Right lobe of liver (tissue), 6 donors: ENCODE measurements at regions not wholly inside any gene's neighbourhood (a gene's known extent, or its start where the extent isn't known, plus 50 kb on each side); places are given as distances from the start of the nearest gene placed in this dataset.
"Not testable (repeated sequence)": the region's sequence is repeated elsewhere in the genome, so short reads cannot be mapped to it uniquely, and the experiment has no call there.

Experiments
- ATAC-seq, 4 donors: fragments of 200-7000 bp; cut with Tn5 transposase; one replicate each; pipeline ENCODE4 v1.9.1; 2020; ENCODE audit warnings: mild to moderate bottlenecking in 4 of 4, moderate library complexity in 4 of 4
- DNase-seq, 3 donors: peaks; one replicate each; pipeline ENCODE4 v3.0.0-alpha.2; 2020
- H3K27ac ChIP-seq, 3 donors: fragments of 200-600 bp; one replicate each; pipeline ENCODE4 v1.8.0; 2022
- H3K27me3 ChIP-seq, 2 donors: fragments of 200-600 bp; one replicate each; pipeline ENCODE4 v1.8.0; 2022
- H3K36me3 ChIP-seq, 4 donors: fragments of 200-600 bp; sonication (generic) in 1 of 4; one replicate each; pipeline versions ENCODE4 v1.5.1 to v1.8.0; 2017 to 2022; ENCODE audit warnings: control low read depth in 1 of 4
- H3K4me1 ChIP-seq, 4 donors: fragments of 200-600 bp; sonication (generic) in 1 of 4; one replicate each; pipeline versions ENCODE4 v1.5.1 to v1.8.0; 2017 to 2022; ENCODE audit warnings: control low read depth in 1 of 4
- H3K4me3 ChIP-seq, 3 donors: fragments of 200-600 bp; one replicate each; pipeline ENCODE4 v1.8.0; 2022
- H3K9me3 ChIP-seq, 4 donors: fragments of 200-600 bp; sonication (generic) in 1 of 4; one replicate each; pipeline versions ENCODE4 v1.5.1 to v1.8.0; 2017 to 2022; ENCODE audit warnings: control low read depth in 1 of 4
- CTCF ChIP-seq, 4 donors: fragments of 200-600 bp in 3 of 4; fragments of 450-650 bp in 1 of 4; IDR thresholded peaks; one replicate each; pipeline versions ENCODE4 v1.5.1 to v1.8.0; 2016 to 2022; ENCODE audit warnings: antibody characterized with exemption in 4 of 4, mild to moderate bottlenecking in 2 of 4
- POLR2A ChIP-seq: fragments of 450-650 bp; IDR thresholded peaks from one replicate; pipeline ENCODE4 v1.6.1; 2017; ENCODE audit warnings: antibody characterized with exemption, mild to moderate bottlenecking
- WGBS: methylation state at CpG from one replicate; pipeline ENCODE4 v1.1.6; 2018; ENCODE audit warnings: low coverage, low lambda C conversion rate; ENCODE audit not compliant: insufficient coverage; ENCODE audit errors: missing lambda C conversion rate; 5-methylcytosine and 5-hydroxymethylcytosine counted together
- intact Hi-C, 2 donors: fragments of 100-400 bp; cut with DNase I; formaldehyde crosslinking; loops; one replicate each; pipeline versions ENCODE4 v1.11.2 to v1.14.1; 2022
- donor health status: DM: no; HTN: yes; CAD: no.
- donor health status: DM: no; HTN: no; CAD: no.
- donor health status: DM: no; HTN: no; CAD: no.
- donor health status: DM: no; HTN: yes; CAD: no.
- donor health status: DM: no; HTN: yes; CAD: no.

GRCh38 chr16:51239196-51239595 is 88.1 kb upstream of the SALL1 start:
- Histone ChIP-seq H3K4me3 (no peak overlapping the region), H3K4me1 (peaks cover 0 to 24% (median 8%) of the 10 kb centered on the region in 4 donors), H3K27me3 (no peaks in the 10 kb centered on the region), H3K27ac (no peak overlapping the region), H3K36me3 (no peaks in the 10 kb centered on the region), H3K9me3 (no peaks in the 10 kb centered on the region)
- DNase-seq (no peak), ATAC-seq (no peak)
- no peak for TF ChIP-seq CTCF (IDR thresholded peaks at IDR 0.05)
- no peak for TF ChIP-seq POLR2A
- intact Hi-C loops = no loop called here
- 73% methylated on average over 2 of the region's 2 CpGs for WGBS

DNA sequence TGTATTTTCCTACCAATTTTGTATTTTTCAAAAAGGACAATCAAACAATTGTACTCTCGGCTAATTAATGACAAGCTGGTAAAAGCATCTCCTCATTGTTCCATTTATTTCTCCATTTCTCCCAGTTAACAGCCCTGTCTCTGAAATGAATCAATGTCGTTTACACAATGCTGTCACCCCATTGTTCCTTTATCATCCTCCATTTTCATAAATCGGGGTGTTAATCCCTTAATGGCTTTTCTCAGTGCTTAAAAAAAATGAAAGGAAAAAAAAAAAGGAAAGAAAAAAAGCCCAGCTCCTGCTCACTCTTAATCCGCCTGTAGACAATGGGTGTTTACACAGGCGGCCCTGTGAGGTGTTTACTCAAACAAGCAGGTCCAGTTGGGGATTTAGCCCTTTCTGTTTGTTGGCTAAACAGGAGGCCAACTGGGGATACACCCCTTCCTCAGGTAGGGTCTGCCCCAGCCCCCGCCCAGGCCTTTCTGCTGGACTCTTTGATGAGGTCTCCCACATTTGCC is 86.8 kb upstream of the SALL1 start:
- TF ChIP-seq CTCF (IDR thresholded peaks at IDR 0.05) = no peak
- TF ChIP-seq POLR2A = no peak
- WGBS = 41% methylated on average over 6 of the region's 6 CpGs
- Histone ChIP-seq H3K27me3 (no peaks in the 10 kb centered on the region), H3K4me1 (peaks cover 0 to 24% (median 5%) of the 10 kb centered on the region in 4 donors), H3K36me3 (no peaks in the 10 kb centered on the region), H3K9me3 (no peaks in the 10 kb centered on the region), H3K4me3 (no peak overlapping the region), H3K27ac (no peak overlapping the region)
- DNase-seq (no peak), ATAC-seq (peak; percentile 8 to 50 (median 30))
- intact Hi-C loops = no loop called here

DNA sequence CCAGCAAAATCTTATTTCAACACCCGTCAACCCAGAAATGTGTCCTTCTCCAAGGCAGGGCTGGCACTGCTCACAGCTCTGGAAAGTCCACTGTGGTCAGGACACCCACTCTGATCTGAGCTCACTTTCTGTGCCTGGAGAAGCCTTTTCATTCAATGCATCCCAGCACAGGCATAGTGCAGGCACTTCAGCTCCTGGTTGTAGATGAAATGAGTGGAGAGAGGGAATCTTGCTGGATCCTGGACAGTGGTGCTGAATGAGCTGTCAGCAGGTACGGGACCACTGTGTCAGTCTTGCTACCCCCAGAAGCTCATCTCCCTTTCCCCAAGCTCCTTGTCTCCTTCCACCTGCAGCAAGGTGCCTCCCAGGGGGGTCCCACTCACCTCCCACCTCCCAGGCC is 86.1 kb upstream of the SALL1 start:
- H3K27me3 ChIP-seq = no peaks in the 10 kb centered on the region
- no peaks in the 10 kb centered on the region for H3K36me3 ChIP-seq
- H3K9me3 ChIP-seq = no peaks in the 10 kb centered on the region
- intact Hi-C loops = no loop called here
- no peak overlapping the region for H3K27ac ChIP-seq
- ATAC-seq (no peak), DNase-seq (no peak)
- WGBS = 89% methylated on average over 1 of the region's 2 CpGs
- H3K4me1 ChIP-seq = peaks cover 0 to 24% (median 5%) of the 10 kb centered on the region in 4 donors
- TF ChIP-seq POLR2A (no peak), CTCF (IDR thresholded peaks at IDR 0.05) (no peak)
- no peak overlapping the region for H3K4me3 ChIP-seq

DNA sequence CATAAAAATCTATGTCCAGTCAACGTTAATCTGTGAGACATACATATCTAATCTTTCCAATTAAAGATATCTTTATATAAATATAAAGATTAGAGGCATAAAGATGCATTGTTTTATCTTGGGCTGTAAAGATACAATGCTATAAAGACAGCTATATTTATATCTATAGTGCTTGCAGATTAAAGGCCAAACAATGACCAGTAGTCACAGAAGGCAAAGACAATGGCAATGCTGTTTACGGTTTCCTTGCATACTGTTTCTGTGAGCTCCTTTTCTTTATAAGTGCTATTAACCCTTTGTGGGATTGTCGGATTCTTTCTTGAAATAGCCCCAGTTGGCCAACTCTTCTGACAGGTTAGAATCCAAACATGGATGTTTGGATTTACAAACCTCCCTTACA is 85.5 kb upstream of the SALL1 start:
- H3K27me3 ChIP-seq = no peaks in the 10 kb centered on the region
- H3K36me3 ChIP-seq = no peaks in the 10 kb centered on the region
- ATAC-seq = no peak
- H3K4me1 ChIP-seq = peaks cover 0 to 24% (median 5%) of the 10 kb centered on the region in 4 donors
- H3K27ac ChIP-seq = no peak overlapping the region
- H3K4me3 ChIP-seq = no peak overlapping the region
- intact Hi-C loops = no loop called here
- no peaks in the 10 kb centered on the region for H3K9me3 ChIP-seq
- no peak for TF ChIP-seq CTCF (IDR thresholded peaks at IDR 0.05)
- no peak for TF ChIP-seq POLR2A
- DNase-seq = no peak
- 34% methylated on average over 3 of the region's 3 CpGs for WGBS

- intact Hi-C loops = no loop called here
- DNase-seq (no peak), ATAC-seq (no peak)
- TF ChIP-seq CTCF (IDR thresholded peaks at IDR 0.05) = no peak
- TF ChIP-seq POLR2A = no peak
- Histone ChIP-seq H3K4me1 (peaks cover 0 to 22% (median 5%) of the 10 kb centered on the region in 4 donors), H3K36me3 (no peaks in the 10 kb centered on the region), H3K9me3 (no peaks in the 10 kb centered on the region), H3K4me3 (no peak overlapping the region), H3K27ac (no peak overlapping the region), H3K27me3 (no peaks in the 10 kb centered on the region)
- WGBS = 88% methylated on average over 3 of the region's 4 CpGs
These were observed 80.6 kb upstream of the SALL1 start for GRCh38 chr16:51231702-51232101.

DNA sequence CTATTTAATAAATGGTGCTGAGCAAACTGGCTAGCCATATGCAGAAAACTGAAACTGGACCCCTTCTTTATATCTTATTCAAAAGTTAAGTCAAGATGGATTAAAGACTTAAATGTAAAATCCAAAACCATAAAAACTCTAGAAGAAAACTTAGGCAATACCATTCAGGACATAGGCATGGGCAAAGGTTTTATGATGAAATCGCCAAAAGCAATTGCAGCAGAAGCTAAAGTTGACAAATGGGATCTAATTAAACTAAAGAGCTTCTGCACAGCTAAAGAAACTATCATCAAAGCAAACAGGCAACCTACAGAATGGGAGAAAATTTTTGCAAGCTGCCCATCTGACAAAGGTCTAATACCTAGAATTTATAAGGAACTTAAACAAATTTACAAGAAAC is 79.0 kb upstream of the SALL1 start:
- H3K4me1 ChIP-seq, H3K27ac ChIP-seq: not testable (repeated sequence)

More for the DNA sequence above, 79.0 kb upstream of the SALL1 start:
- H3K9me3 ChIP-seq, intact Hi-C loops, H3K36me3 ChIP-seq, DNase-seq, H3K27me3 ChIP-seq, H3K4me3 ChIP-seq, ATAC-seq: not testable (repeated sequence)
- 35% methylated on average over 1 of the region's 1 CpG for WGBS
